ENCODE measurements at regions not wholly inside any gene's neighbourhood (a gene's known extent, or its start where the extent isn't known, plus 50 kb on each side); places are given as distances from the start of the nearest gene placed in this dataset.
A peak's percentile ranks its signal among the peaks of the same experiment; 100 is the strongest.

GRCh38 chr9:90037146-90037797 lies 432.5 kb downstream of the GADD45G start:
- ATAC-seq (ENCODE audit: poor library complexity) (no peak), DNase-seq (no peak)
- intact Hi-C loops (cut with DNase I) = no loop called here

- ATAC-seq (ENCODE audit: poor library complexity) = no peak
- no peak for DNase-seq
- intact Hi-C loops (cut with DNase I) = no loop called here
Measured at GRCh38 chr9:90038763-90039162, 434.0 kb downstream of the GADD45G start.

- DNase-seq = no peak
- no peak for ATAC-seq (ENCODE audit: poor library complexity)
- intact Hi-C loops (cut with DNase I) = no loop called here
Measured at GRCh38 chr9:90044263-90044662, 439.5 kb downstream of the GADD45G start.

- no peak for ATAC-seq (ENCODE audit: poor library complexity)
Measured at GRCh38 chr9:90044710-90045151, 439.9 kb downstream of the GADD45G start.

GRCh38 chr9:90046317-90046861 lies 441.6 kb downstream of the GADD45G start:
- DNase-seq = no peak
- no peak for ATAC-seq (ENCODE audit: poor library complexity)
- intact Hi-C loops (cut with DNase I) = no loop called here

More at GRCh38 chr9:90044710-90045151, 439.9 kb downstream of the GADD45G start:
- intact Hi-C loops (cut with DNase I) = no loop called here
- no peak for DNase-seq

- intact Hi-C loops (cut with DNase I) = no loop called here
- DNase-seq = no peak
- ATAC-seq (ENCODE audit: poor library complexity) = no peak
Measured at GRCh38 chr9:90047828-90048227, 443.0 kb downstream of the GADD45G start.

- intact Hi-C loops (cut with DNase I) = no loop called here
- no peak for DNase-seq
- ATAC-seq (ENCODE audit: poor library complexity) = no peak
Measured at GRCh38 chr9:90052366-90052765, 447.6 kb downstream of the GADD45G start.

GRCh38 chr9:90053027-90053426 lies 448.2 kb downstream of the GADD45G start:
- ATAC-seq (ENCODE audit: poor library complexity) (no peak), DNase-seq (no peak)
- intact Hi-C loops (cut with DNase I) = no loop called here

GRCh38 chr9:90054810-90055209 lies 450.0 kb downstream of the GADD45G start:
- DNase-seq (no peak), ATAC-seq (ENCODE audit: poor library complexity) (peak; percentile 73)
- intact Hi-C loops (cut with DNase I) = no loop called here

GRCh38 chr9:90055226-90055625 lies 450.4 kb downstream of the GADD45G start:
- intact Hi-C loops (cut with DNase I) = no loop called here
- DNase-seq (no peak), ATAC-seq (ENCODE audit: poor library complexity) (no peak)

- intact Hi-C loops (cut with DNase I) = no loop called here
- DNase-seq (no peak), ATAC-seq (ENCODE audit: poor library complexity) (no peak)
Measured at GRCh38 chr9:90057361-90057760, 452.5 kb downstream of the GADD45G start.

GRCh38 chr9:90058182-90058763 lies 453.5 kb downstream of the GADD45G start:
- no peak for DNase-seq
- intact Hi-C loops (cut with DNase I) = no loop called here
- ATAC-seq (ENCODE audit: poor library complexity) = no peak

GRCh38 chr9:90059436-90059835 lies 454.6 kb downstream of the GADD45G start:
- no peak for ATAC-seq (ENCODE audit: poor library complexity)
- DNase-seq = no peak
- intact Hi-C loops (cut with DNase I) = no loop called here

GRCh38 chr9:90060256-90060655 lies 455.4 kb downstream of the GADD45G start:
- intact Hi-C loops (cut with DNase I) = no loop called here
- DNase-seq = no peak
- ATAC-seq (ENCODE audit: poor library complexity) = no peak

- ATAC-seq (ENCODE audit: poor library complexity) (no peak), DNase-seq (no peak)
- intact Hi-C loops (cut with DNase I) = no loop called here
Measured at GRCh38 chr9:90061187-90061586, 456.4 kb downstream of the GADD45G start.

- DNase-seq (no peak), ATAC-seq (ENCODE audit: poor library complexity) (no peak)
- intact Hi-C loops (cut with DNase I) = no loop called here
Measured at GRCh38 chr9:90062982-90063381, 458.2 kb downstream of the GADD45G start.

GRCh38 chr9:90064248-90064647 lies 459.4 kb downstream of the GADD45G start:
- DNase-seq (no peak), ATAC-seq (ENCODE audit: poor library complexity) (no peak)
- intact Hi-C loops (cut with DNase I) = no loop called here

GRCh38 chr9:90064971-90065370 lies 460.2 kb downstream of the GADD45G start:
- no peak for DNase-seq
- intact Hi-C loops (cut with DNase I) = no loop called here
- no peak for ATAC-seq (ENCODE audit: poor library complexity)

GRCh38 chr9:90065851-90066250 lies 461.0 kb downstream of the GADD45G start:
- intact Hi-C loops (cut with DNase I) = no loop called here
- no peak for ATAC-seq (ENCODE audit: poor library complexity)
- no peak for DNase-seq

- DNase-seq (no peak), ATAC-seq (ENCODE audit: poor library complexity) (no peak)
- intact Hi-C loops (cut with DNase I) = no loop called here
Measured at GRCh38 chr9:90069085-90069484, 464.3 kb downstream of the GADD45G start.

Measured in Right ventricle myocardium superior (tissue), 1 donor.